Bronchial epithelial cell (primary cell): ENCODE measurements at regions not wholly inside any gene's neighbourhood (a gene's known extent, or its start where the extent isn't known, plus 50 kb on each side); places are given as distances from the start of the nearest gene placed in this dataset.
"Not testable (repeated sequence)": the region's sequence is repeated elsewhere in the genome, so short reads cannot be mapped to it uniquely, and the experiment has no call there.

ENCODE experiments used
- DNase-seq: peaks from one replicate; pipeline ENCODE4 v3.0.0-alpha.2; 2010; ENCODE audit warnings: low read depth
- FAIRE-seq: peaks from 2 replicates; lab custom pipeline; 2011; peaks lifted over from hg19 to GRCh38; lab: Jason Lieb, UNC
- H3K27me3 ChIP-seq: 2 replicates; pipeline ENCODE4 v1.5.1; 2011; ENCODE audit warnings: low read length; ENCODE audit not compliant: control insufficient read depth, insufficient read depth
- H3K36me3 ChIP-seq: 2 replicates; pipeline ENCODE4 v1.5.1; 2011; ENCODE audit warnings: low read length; ENCODE audit not compliant: control insufficient read depth, insufficient read depth
- H3K4me3 ChIP-seq: 2 replicates; pipeline ENCODE4 v1.5.1; 2011; ENCODE audit warnings: mild to moderate bottlenecking, low read depth, low read length, control low read depth
- TF ChIP-seq, protein P1 (sequence below): IDR thresholded peaks from 2 replicates; pipeline ENCODE4 v1.5.1; 2011; ENCODE audit warnings: mild to moderate bottlenecking, moderate library complexity, low read length, control low read depth, inconsistent platforms; ENCODE audit not compliant: insufficient read depth, severe bottlenecking

DNA sequence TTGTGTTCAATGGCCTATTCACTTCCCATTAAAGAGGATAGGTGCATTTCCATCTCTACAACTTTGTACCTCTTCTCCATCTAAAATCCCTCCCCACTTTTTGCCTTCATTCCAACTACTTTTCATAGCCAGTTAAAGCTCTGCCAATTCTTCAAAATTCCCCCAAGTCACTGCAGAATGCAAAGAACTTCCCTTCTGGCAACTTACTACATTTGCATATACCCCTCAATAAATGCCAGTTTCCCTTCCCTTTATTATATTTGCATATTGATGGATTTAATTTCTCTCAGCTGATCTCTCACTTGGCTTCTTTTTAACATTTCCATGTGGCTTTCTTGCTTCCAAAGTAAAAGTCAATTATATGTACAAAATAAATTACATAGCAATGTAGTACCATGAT lies 393.4 kb downstream of the HACE1 start:
- H3K4me3 ChIP-seq: no peak overlapping the region
- no peak for FAIRE-seq
- no peak for DNase-seq
- no peaks in the 10 kb centered on the region for H3K36me3 ChIP-seq
- H3K27me3 ChIP-seq: no peaks in the 10 kb centered on the region
- TF ChIP-seq, protein P1, sequence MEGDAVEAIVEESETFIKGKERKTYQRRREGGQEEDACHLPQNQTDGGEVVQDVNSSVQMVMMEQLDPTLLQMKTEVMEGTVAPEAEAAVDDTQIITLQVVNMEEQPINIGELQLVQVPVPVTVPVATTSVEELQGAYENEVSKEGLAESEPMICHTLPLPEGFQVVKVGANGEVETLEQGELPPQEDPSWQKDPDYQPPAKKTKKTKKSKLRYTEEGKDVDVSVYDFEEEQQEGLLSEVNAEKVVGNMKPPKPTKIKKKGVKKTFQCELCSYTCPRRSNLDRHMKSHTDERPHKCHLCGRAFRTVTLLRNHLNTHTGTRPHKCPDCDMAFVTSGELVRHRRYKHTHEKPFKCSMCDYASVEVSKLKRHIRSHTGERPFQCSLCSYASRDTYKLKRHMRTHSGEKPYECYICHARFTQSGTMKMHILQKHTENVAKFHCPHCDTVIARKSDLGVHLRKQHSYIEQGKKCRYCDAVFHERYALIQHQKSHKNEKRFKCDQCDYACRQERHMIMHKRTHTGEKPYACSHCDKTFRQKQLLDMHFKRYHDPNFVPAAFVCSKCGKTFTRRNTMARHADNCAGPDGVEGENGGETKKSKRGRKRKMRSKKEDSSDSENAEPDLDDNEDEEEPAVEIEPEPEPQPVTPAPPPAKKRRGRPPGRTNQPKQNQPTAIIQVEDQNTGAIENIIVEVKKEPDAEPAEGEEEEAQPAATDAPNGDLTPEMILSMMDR: no peak

DNA sequence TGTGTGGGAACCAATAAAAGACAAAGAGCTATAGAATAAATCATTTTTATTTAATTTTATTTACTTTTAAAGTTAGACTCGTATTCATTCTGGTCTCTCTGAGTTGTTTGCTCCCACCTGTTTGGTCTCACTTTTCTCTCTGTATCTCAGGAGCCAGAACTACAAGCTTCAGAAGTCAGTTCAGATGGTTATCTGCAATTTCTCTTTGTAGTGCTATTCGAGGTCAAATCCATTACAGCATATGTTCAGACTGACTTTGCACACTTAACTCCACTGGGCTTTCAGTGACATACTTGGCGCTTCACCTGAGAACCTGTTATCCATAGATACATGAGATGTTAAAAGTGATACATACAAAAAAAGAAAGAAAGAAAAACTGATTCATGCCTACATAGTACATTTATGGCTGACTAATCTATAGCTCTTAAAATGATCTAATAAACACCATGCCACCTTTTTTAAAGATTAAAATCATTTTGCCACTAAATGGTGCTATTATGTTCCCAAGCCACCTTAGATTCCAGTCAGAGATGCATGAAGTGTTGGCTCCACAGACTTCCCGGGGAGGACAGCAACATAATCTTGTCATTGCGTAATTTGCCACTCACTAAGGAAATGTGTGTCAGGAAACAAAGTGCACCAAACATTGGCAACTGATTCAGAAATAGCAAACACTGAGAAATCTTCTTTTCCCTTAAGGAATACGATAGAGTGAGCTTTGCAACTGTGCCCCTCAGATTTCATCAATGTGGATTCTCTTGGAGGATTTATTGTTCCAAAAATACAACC lies 396.7 kb downstream of the HACE1 start:
- TF ChIP-seq, protein P1: no peak
- no peak overlapping the region for H3K4me3 ChIP-seq
- DNase-seq: no peak
- H3K27me3 ChIP-seq: no peaks in the 10 kb centered on the region
- no peak for FAIRE-seq
- H3K36me3 ChIP-seq: no peaks in the 10 kb centered on the region

DNA sequence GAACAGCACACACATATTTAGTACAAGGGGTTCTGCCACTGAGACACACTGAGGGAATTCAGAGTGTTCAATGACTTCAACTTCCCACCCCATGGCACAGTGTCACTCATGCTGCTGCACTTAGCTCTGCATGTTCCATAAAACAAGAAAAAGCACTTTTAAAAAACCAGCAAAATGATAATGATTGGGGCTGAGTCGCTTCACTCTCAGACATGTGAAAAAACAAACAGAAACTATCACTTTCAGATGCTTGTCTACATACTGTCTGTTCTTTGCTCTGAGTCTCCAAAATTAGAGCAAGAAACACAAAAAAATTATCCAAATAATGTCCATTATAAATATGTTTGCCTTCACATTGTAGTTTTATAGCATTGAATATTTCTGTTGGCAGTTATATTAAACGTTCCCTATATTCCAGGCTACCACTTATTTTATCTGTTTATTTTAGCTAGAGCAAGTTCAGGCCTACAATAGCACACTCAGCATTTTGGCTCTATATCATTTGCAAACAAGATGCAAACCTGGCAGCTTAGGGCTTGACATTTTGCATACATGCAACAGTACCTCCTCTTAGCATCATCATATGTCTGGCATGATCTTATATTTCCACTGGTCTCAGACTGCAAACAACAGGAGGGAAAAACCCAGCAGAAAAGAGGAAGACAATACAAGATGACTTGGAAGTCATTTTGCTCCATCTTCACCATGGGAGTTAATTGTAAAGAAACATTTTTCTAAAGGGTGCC lies 398.8 kb downstream of the HACE1 start:
- TF ChIP-seq, protein P1: no peak
- no peaks in the 10 kb centered on the region for H3K36me3 ChIP-seq
- FAIRE-seq (no peak), DNase-seq (no peak)
- no peak overlapping the region for H3K4me3 ChIP-seq
- no peaks in the 10 kb centered on the region for H3K27me3 ChIP-seq

DNA sequence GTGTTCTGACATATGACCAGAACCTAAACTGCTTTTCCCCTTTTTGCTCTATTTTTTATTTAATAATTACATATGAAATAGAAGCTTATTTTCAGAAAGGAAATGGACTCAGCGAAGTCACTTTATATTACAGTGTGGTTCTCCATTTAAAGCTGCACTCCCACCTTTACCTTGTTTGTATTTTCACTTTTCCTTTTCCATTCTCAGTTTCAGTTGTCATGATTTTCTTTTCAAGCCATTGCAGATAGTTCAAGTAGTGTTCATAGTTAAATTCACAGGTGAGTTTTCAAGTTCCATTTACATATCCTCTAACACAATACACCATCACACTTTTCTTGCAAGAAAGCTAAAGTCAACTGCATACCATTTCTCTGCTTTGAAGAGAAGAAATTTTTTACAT lies 400.2 kb downstream of the HACE1 start:
- FAIRE-seq: no peak
- TF ChIP-seq, protein P1: no peak
- no peak for DNase-seq
- no peaks in the 10 kb centered on the region for H3K27me3 ChIP-seq
- H3K4me3 ChIP-seq: no peak overlapping the region
- no peaks in the 10 kb centered on the region for H3K36me3 ChIP-seq

DNA sequence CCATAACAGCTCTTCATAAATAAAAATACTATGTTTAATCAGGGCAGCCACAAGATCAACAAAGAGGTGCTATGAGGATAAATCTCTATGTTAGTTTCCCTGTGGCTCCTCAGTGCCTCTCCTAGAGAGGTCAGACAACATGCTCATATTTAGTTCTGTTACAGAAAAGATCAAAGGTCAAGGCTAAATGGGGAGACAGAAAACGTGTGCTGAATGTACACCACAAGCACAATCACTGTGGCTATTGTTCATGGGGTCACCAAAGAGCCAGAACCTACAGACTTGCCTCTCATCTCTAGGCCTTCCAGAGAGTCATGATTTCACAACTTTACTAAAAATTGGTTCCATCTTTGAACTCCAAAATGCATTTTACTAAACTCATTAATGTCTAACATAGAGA lies 409.8 kb downstream of the HACE1 start:
- Histone ChIP-seq H3K36me3 (no peaks in the 10 kb centered on the region), H3K27me3 (no peaks in the 10 kb centered on the region), H3K4me3 (no peak overlapping the region)
- FAIRE-seq (no peak), DNase-seq (no peak)
- TF ChIP-seq, protein P1: no peak

DNA sequence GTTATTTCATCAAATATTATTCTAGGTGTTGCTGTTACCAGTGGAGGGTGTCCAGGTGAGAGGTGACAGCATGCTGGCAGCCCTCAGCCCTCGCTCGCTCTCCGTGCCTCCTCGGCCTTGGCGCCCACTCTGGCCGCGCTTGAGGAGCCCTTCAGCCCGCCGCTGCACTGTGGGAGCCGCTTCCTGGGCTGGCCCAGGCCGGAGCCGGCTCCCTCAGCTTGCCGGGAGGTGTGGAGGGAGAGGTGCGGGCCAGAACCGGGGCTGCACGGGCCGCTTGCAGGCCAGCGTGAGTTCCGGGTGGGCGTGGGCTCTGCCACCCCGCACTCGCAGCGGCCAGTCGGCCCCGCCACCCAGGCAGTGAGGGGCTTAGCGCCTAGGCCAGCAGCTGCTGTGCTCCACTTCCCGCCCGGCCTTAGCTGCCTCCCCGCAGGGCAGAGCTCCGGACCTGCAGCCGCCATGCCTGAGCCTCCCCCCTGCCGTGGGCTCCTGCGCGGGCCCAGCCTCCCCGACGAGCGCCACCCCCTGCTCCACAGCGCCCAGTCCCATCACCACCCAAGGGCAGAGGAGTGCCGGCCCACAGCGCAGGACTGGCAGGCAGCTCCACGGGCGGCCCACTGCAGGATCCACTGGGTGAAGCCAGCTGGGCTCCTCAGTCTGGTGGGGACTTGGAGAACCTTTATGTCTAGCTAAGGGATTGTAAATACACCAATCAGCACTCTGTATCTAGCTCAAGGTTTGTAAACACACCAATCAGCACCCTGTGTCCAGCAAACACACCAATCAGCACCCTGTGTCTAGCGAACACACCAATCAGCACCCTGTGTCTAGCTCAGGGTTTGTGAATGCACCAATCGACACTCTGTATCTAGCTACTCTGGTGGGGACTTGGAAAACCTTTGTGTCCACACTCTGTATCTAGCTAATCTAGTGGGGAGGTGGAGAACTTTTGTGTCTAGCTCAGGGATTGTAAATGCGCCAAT lies 413.3 kb downstream of the HACE1 start:
- DNase-seq, H3K4me3 ChIP-seq, H3K36me3 ChIP-seq, FAIRE-seq, H3K27me3 ChIP-seq: not testable (repeated sequence)
